ENCODE measurements at regions not wholly inside any gene's neighbourhood (a gene's known extent, or its start where the extent isn't known, plus 50 kb on each side); places are given as distances from the start of the nearest gene placed in this dataset.

DNA sequence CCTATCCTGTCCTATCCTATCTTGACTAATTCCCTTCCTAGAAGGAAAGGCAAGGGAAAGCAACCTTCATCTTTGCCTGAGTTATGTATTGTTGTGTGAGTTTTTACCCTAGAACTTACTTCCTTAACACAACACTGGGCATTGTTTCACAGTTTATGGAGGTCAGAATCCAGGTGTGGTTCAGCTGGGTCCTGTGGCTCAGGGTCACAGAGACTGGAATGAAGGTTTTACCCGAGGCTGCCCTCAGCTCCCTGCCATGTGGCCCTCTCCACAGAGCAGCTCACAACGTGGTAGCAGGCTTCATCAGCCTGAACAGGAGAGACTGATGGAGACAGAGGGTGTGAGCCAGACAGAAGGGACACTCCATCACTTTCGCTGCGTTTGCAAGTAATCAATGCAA lies 140.5 kb downstream of the FCRL5 start:
- TF ChIP-seq, protein P1, sequence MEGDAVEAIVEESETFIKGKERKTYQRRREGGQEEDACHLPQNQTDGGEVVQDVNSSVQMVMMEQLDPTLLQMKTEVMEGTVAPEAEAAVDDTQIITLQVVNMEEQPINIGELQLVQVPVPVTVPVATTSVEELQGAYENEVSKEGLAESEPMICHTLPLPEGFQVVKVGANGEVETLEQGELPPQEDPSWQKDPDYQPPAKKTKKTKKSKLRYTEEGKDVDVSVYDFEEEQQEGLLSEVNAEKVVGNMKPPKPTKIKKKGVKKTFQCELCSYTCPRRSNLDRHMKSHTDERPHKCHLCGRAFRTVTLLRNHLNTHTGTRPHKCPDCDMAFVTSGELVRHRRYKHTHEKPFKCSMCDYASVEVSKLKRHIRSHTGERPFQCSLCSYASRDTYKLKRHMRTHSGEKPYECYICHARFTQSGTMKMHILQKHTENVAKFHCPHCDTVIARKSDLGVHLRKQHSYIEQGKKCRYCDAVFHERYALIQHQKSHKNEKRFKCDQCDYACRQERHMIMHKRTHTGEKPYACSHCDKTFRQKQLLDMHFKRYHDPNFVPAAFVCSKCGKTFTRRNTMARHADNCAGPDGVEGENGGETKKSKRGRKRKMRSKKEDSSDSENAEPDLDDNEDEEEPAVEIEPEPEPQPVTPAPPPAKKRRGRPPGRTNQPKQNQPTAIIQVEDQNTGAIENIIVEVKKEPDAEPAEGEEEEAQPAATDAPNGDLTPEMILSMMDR (IDR thresholded peaks at IDR 0.05; ENCODE audit: low read depth, low read length, poor library complexity, severe bottlenecking): no peak
- TF ChIP-seq EZH2phosphoT487 (IDR thresholded peaks at IDR 0.05; ENCODE audit: borderline replicate concordance, low read length): no peak
